GM18511 (cell line): ENCODE measurements at regions not wholly inside any gene's neighbourhood (a gene's known extent, or its start where the extent isn't known, plus 50 kb on each side); places are given as distances from the start of the nearest gene placed in this dataset.
A peak's percentile ranks its signal among the peaks of the same experiment; 100 is the strongest.

ENCODE experiments used
- ATAC-seq: cut with Tn5 transposase; IDR thresholded peaks from one replicate; pipeline ENCODE4 v1.9.1; 2021; ENCODE audit warnings: mild to moderate bottlenecking, moderate library complexity; ENCODE audit not compliant: unreplicated experiment

- ATAC-seq = no peak
Measured at GRCh38 chr3:59424268-59425010, 374.6 kb upstream of the CFAP20DC start.

DNA sequence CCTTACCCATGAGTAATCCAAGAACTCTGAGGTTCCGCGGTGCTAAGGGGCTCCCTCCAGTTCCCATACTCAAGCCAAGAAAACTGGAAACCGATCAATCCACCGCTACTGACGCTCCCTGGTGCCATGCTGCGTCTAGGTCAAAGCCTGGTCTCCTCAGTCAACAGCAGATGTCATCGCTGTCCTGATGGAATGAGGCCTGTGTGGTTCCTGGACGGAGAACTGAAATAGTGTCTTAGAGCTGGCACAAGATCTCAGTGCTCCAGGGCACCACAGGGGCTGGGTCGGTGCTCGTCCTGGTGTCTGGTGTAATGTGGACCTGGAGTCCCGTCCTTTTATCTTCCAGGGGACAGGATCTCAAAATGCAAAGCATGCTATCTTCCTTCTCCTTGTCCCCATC lies 373.9 kb upstream of the CFAP20DC start:
- ATAC-seq = no peak

- no peak for ATAC-seq
Measured at GRCh38 chr3:59422312-59422711, 372.5 kb upstream of the CFAP20DC start.

DNA sequence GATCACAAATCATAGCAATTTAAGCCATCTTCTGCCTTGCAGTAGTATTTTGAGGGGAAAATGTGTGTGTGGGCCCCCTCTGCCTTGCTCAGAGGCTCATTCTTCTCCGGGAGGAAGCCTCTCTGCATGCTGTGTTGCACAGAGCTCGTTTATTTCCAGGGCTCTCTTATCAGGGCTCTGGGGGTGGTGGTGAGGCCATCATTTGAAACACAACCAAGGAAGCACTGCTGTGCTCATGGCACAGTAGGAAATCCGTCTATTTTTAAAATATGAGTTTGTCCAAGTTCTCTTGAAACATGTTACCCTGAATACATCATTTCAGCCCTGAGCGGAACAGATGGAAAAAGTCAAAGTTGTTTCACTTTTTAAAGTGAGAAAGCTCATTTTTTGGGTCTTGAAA lies 369.0 kb upstream of the CFAP20DC start:
- no peak for ATAC-seq

- no peak for ATAC-seq
Measured at GRCh38 chr3:59412516-59412915, 362.7 kb upstream of the CFAP20DC start.

DNA sequence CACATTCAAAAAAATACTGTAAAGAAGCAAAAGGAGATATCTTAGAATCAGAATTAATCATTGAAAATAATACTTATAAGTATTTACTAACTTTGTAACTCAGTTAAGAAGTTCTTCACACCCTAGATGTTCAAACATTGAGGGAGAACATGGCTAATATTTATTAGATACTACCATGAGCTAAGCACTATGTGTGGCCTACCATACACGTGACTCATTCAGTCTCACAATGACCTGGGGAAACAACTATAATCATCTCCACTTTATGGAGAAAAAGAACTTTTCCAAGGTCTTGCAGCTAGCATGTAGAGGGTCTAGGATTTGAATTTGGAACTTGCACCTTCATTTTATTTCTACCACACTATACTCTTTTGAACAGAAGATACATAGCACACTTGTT lies 361.9 kb upstream of the CFAP20DC start:
- ATAC-seq = no peak

GRCh38 chr3:59411186-59411585 lies 361.4 kb upstream of the CFAP20DC start:
- ATAC-seq = no peak

DNA sequence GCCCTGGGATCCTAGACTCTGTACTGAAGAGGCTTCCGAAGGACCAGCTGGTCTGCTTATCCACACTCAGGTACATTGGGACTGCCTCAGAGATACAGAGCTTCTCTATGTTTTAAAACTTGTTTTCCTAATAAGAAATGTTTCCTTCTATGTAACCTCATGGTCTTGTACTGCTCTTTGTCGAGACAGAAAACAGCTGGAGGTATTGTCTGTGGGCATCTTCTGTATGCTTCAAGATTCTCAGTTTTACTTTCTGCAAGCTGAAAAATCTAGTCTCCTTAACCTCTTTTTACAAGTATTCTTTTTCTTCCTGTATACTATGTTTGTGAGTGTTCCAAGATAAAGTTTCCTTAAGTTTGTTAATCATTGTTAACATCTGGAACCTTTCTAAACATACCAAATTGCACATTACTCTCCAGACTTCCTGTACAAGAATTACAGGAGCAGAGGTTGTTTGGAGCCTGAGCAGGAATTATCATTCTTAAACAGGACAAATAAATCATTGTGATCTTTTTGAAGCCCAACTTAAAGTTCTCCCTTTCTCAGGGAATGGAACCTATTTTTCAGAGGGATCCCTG lies 358.3 kb upstream of the CFAP20DC start:
- ATAC-seq = peak; percentile 59

DNA sequence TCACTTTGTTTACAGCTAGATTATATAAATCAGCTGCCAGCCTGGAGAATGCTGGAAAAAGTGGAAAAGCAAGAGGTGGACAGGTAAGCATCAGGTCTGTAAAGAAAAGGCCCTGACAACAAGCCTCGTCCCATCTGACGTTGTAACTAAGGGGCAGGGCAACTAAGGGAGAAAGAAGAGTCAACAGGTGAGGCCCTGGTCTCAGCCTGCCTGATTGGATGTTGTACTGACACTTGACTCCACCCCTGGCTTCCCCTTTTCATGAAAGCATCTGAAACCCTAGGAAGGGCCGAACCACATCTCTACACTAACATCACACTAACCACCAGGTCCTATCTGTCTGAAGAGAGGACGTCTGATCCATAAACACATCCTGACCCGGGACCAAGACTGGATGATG lies 357.6 kb upstream of the CFAP20DC start:
- ATAC-seq = no peak

GRCh38 chr3:59406943-59407342 lies 357.1 kb upstream of the CFAP20DC start:
- peak; percentile 85 for ATAC-seq

DNA sequence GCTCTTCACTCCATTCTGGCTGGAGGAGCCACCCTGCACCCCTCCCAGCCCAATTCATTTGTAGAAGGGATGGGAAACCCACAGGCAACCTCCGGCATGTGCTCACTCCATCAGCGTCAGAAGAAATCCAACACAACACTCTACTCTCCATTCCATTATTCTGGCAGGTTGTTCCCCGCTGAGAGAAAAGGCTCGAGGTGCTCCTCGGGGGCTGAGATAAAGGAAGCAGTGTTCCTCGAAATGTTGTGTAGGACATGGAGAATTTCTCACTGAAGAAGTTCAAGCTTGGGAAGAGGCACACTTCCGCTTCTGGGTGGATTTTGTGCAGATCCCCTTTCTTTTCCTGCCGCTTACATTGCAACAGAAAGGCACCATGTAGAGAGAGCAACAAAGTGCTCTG lies 355.0 kb upstream of the CFAP20DC start:
- ATAC-seq = no peak

DNA sequence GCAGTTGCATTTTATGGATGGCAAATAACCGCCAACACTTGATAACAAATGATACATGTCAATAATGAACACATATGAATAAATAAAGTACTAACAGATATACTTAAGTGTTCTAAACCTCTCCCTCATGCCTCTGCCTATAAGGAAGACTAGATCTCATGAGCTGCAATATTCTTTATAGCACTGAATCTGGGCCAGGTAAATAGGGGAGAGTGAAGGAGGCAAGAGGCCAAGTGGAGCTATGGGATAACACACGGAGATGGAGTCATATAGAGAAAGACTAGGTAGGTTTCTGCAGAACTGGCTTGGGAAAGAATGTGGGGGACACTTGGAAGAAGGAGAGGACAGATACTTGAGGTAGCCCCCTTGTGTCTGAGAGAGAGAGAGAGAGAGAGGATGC lies 354.2 kb upstream of the CFAP20DC start:
- no peak for ATAC-seq

- ATAC-seq = no peak
Measured at GRCh38 chr3:59401924-59402323, 352.1 kb upstream of the CFAP20DC start.

GRCh38 chr3:59392116-59392515 lies 342.3 kb upstream of the CFAP20DC start:
- ATAC-seq = no peak

DNA sequence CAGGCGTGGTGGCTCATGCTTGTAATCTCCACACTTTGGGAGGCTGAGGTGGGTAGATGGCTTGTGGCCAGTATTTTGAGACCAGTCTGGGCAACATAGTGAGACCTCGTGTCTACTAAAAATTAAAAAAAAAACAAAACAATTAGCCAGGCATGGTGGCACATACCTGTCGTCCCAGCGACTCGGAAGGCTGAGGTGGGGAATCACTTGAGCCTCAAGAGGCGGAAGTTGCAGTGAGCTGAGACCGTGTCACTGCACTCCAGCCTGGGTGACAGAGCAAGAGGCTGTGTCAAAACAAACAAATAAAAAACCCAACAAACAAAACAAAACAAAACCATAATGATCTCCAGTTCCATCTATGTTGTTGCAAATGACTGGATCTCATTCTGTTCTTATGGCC lies 341.3 kb upstream of the CFAP20DC start:
- no peak for ATAC-seq

DNA sequence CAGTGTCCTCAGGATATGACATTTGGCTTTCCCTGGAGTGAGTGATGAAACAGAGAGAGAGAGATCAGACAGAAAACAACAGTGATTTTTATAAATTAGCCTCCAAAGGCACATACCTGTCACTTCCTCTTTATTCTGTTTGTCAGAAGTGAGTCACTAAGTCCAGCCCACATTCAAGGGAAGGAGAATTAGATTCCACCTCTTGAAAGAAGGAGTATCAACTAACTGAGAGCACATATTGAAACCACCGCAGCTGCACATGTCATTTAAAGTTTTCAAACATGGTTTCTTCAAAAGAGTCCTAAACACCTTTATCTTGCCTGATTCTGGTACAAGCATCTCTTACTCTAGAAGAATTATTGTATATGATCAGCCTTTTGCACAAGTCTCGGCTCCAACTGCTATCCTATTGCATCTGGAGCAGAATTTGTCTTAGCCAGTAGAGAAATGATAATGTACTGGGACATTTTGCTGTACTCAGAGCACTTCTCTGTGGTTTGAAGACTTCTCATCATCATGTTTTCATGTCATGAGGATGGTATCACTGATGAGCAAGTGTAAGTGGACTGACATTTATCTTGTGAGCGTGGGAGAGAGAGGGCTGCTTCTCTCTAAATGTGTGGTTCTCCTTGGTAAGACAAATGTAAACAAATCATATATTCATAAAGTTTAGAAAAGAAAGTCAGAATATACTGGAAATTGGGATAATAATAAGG lies 338.9 kb upstream of the CFAP20DC start:
- peak; percentile 54 for ATAC-seq

GRCh38 chr3:59386165-59386564 lies 336.3 kb upstream of the CFAP20DC start:
- ATAC-seq = peak; percentile 76

DNA sequence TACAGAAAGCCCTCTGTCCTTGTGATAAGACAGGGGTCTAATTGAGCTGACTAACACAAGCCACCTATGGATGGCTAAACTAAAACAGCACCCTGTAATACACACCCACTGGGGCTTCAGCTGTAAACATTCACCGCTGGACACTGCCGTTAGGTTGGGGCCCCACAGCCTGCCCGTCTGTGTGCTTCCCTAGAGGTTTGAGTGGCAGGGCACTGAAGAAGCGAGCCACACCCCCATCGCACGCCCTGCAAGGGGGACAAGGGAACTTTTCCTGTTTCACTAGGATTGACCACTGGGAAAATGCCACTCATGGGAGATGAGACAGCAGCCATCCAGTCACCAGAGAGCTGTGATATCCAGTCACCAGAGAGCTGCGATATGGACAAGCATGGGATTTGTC lies 335.7 kb upstream of the CFAP20DC start:
- ATAC-seq = no peak

GRCh38 chr3:59381282-59381681 lies 331.5 kb upstream of the CFAP20DC start:
- peak; percentile 71 for ATAC-seq

DNA sequence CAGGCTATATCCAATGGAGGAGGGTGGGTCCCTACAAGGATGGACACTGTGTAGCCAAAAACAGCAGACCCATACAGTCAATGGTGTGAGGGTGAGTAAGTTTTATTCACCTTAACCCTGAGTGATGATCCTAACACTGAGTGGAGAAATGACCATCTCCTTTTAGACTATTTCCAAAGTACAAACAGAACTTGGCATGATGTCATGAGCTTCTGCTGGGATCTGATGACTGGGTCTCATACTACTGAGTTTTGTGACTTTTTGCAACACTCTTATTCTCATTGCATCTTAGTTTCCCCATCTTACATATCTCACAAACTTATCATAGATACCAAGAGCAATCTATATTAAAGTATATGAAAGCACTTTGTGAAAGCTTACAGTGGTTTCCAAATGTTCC lies 330.3 kb upstream of the CFAP20DC start:
- no peak for ATAC-seq

- ATAC-seq = peak; percentile 100
Measured at GRCh38 chr3:59374818-59375211, 325.0 kb upstream of the CFAP20DC start.
